Ishikawa (cell line): ENCODE measurements at regions not wholly inside any gene's neighbourhood (a gene's known extent, or its start where the extent isn't known, plus 50 kb on each side); places are given as distances from the start of the nearest gene placed in this dataset.

ENCODE experiments used
- CEBPB ChIP-seq: IDR thresholded peaks from 2 replicates; pipeline ENCODE4 v1.6.1; 2012
- CREB1 ChIP-seq: IDR thresholded peaks from 2 replicates; pipeline ENCODE4 v1.6.1; 2012; ENCODE audit warnings: low read depth
- EGR1 ChIP-seq: IDR thresholded peaks from 2 replicates; pipeline ENCODE4 v1.6.1; 2012
- EP300 ChIP-seq: IDR thresholded peaks from 2 replicates; pipeline ENCODE4 v1.6.1; 2012; ENCODE audit warnings: borderline replicate concordance
- NFIC ChIP-seq: IDR thresholded peaks from 2 replicates; pipeline ENCODE4 v1.6.1; 2012
- RAD21 ChIP-seq: IDR thresholded peaks from 2 replicates; pipeline ENCODE4 v1.6.1; 2012; ENCODE audit warnings: low read depth
- TAF1 ChIP-seq: IDR thresholded peaks from 2 replicates; pipeline ENCODE4 v1.6.1; 2012; ENCODE audit warnings: low read depth, mild to moderate bottlenecking
- TCF12 ChIP-seq: IDR thresholded peaks from 2 replicates; pipeline ENCODE4 v1.6.1; 2012; ENCODE audit warnings: low read depth
- TEAD4 ChIP-seq: IDR thresholded peaks from 2 replicates; pipeline ENCODE4 v1.6.1; 2012
- ZBTB7A ChIP-seq: IDR thresholded peaks from 2 replicates; pipeline ENCODE4 v1.6.1; 2012; ENCODE audit warnings: low read depth
- TF ChIP-seq, protein P1 (sequence below): IDR thresholded peaks from 2 replicates; pipeline ENCODE4 v1.6.1; 2012; ENCODE audit warnings: low read depth, mild to moderate bottlenecking
- TF ChIP-seq, protein P2 (sequence below): IDR thresholded peaks from 2 replicates; pipeline ENCODE4 v1.6.1; 2012
- TF ChIP-seq, protein P3 (sequence below): IDR thresholded peaks from 2 replicates; pipeline ENCODE4 v1.6.1; 2012

DNA sequence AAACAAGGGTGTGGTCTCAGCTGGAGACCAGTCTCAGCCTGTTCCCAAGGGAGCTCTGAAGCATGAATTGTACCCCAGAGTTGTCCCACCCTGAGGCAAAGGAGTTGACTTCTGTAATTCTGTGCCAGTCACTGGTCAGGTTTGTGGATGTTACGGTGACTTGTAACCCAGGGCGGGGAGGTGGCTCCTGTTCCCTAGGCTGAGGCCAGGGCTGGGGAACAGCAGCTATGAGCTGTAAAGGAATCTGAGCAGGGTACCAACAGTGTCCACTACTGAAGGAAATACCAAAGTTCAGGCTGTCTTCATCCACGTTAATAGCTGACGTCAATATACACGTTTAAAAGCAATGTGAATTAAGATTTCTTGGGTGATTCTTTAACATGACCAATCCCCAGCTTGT, 266.2 kb downstream of the ABHD5 start:
- TF ChIP-seq, protein P1, sequence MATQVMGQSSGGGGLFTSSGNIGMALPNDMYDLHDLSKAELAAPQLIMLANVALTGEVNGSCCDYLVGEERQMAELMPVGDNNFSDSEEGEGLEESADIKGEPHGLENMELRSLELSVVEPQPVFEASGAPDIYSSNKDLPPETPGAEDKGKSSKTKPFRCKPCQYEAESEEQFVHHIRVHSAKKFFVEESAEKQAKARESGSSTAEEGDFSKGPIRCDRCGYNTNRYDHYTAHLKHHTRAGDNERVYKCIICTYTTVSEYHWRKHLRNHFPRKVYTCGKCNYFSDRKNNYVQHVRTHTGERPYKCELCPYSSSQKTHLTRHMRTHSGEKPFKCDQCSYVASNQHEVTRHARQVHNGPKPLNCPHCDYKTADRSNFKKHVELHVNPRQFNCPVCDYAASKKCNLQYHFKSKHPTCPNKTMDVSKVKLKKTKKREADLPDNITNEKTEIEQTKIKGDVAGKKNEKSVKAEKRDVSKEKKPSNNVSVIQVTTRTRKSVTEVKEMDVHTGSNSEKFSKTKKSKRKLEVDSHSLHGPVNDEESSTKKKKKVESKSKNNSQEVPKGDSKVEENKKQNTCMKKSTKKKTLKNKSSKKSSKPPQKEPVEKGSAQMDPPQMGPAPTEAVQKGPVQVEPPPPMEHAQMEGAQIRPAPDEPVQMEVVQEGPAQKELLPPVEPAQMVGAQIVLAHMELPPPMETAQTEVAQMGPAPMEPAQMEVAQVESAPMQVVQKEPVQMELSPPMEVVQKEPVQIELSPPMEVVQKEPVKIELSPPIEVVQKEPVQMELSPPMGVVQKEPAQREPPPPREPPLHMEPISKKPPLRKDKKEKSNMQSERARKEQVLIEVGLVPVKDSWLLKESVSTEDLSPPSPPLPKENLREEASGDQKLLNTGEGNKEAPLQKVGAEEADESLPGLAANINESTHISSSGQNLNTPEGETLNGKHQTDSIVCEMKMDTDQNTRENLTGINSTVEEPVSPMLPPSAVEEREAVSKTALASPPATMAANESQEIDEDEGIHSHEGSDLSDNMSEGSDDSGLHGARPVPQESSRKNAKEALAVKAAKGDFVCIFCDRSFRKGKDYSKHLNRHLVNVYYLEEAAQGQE, result no peak
- TF ChIP-seq NFIC (no peak), EP300 (no peak), RAD21 (no peak), TAF1 (no peak), CEBPB (no peak), CREB1 (no peak), TEAD4 (no peak), EGR1 (no peak), TCF12 (no peak), ZBTB7A (no peak)
- TF ChIP-seq, protein P2, sequence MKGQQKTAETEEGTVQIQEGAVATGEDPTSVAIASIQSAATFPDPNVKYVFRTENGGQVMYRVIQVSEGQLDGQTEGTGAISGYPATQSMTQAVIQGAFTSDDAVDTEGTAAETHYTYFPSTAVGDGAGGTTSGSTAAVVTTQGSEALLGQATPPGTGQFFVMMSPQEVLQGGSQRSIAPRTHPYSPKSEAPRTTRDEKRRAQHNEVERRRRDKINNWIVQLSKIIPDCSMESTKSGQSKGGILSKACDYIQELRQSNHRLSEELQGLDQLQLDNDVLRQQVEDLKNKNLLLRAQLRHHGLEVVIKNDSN, result no peak
- TF ChIP-seq, protein P3, sequence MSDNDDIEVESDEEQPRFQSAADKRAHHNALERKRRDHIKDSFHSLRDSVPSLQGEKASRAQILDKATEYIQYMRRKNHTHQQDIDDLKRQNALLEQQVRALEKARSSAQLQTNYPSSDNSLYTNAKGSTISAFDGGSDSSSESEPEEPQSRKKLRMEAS, result no peak
